ENCODE measurements at regions not wholly inside any gene's neighbourhood (a gene's known extent, or its start where the extent isn't known, plus 50 kb on each side); places are given as distances from the start of the nearest gene placed in this dataset.

GRCh38 chr5:93359296-93359959, 221.6 kb downstream of the NR2F1-AS1 start:
- H3K36me3 Mint-ChIP-seq (ENCODE audit: unreplicated experiment) = no peaks in the 10 kb centered on the region
- no peak for DNase-seq
- no peak overlapping the region for H3K27ac Mint-ChIP-seq (ENCODE audit: unreplicated experiment)
- no peaks in the 10 kb centered on the region for H3K4me1 Mint-ChIP-seq (ENCODE audit: low read depth, unreplicated experiment)
- TF ChIP-seq CTCF (IDR thresholded peaks at IDR 0.05; ENCODE audit: partially characterized antibody, unreplicated experiment) = no peak
- H3K4me3 Mint-ChIP-seq (ENCODE audit: unreplicated experiment) = no peak overlapping the region
- peaks cover 5% of the 10 kb centered on the region for H3K27me3 Mint-ChIP-seq (ENCODE audit: unreplicated experiment)
- H3K9me3 Mint-ChIP-seq (ENCODE audit: unreplicated experiment) = no peaks in the 10 kb centered on the region

- Mint-ChIP-seq H3K36me3 (ENCODE audit: unreplicated experiment) (no peaks in the 10 kb centered on the region), H3K27ac (ENCODE audit: unreplicated experiment) (no peak overlapping the region)
- DNase-seq = no peak
Observed at GRCh38 chr5:93358176-93358575, 222.8 kb downstream of the NR2F1-AS1 start.

GRCh38 chr5:93357686-93358085, 223.3 kb downstream of the NR2F1-AS1 start:
- Mint-ChIP-seq H3K4me1 (ENCODE audit: low read depth, unreplicated experiment) (no peaks in the 10 kb centered on the region), H3K4me3 (ENCODE audit: unreplicated experiment) (no peak overlapping the region), H3K27me3 (ENCODE audit: unreplicated experiment) (peaks cover 2% of the 10 kb centered on the region), H3K27ac (ENCODE audit: unreplicated experiment) (no peak overlapping the region), H3K9me3 (ENCODE audit: unreplicated experiment) (peaks cover 1% of the 10 kb centered on the region), H3K36me3 (ENCODE audit: unreplicated experiment) (no peaks in the 10 kb centered on the region)
- TF ChIP-seq CTCF (IDR thresholded peaks at IDR 0.05; ENCODE audit: partially characterized antibody, unreplicated experiment) = no peak
- no peak for DNase-seq

More at GRCh38 chr5:93358176-93358575, 222.8 kb downstream of the NR2F1-AS1 start:
- Mint-ChIP-seq H3K9me3 (ENCODE audit: unreplicated experiment) (peaks cover 1% of the 10 kb centered on the region), H3K27me3 (ENCODE audit: unreplicated experiment) (peaks cover 2% of the 10 kb centered on the region), H3K4me1 (ENCODE audit: low read depth, unreplicated experiment) (no peaks in the 10 kb centered on the region), H3K4me3 (ENCODE audit: unreplicated experiment) (no peak overlapping the region)
- no peak for TF ChIP-seq CTCF (IDR thresholded peaks at IDR 0.05; ENCODE audit: partially characterized antibody, unreplicated experiment)

GRCh38 chr5:93355691-93356090, 225.3 kb downstream of the NR2F1-AS1 start:
- H3K36me3 Mint-ChIP-seq (ENCODE audit: unreplicated experiment) = no peaks in the 10 kb centered on the region
- TF ChIP-seq CTCF (IDR thresholded peaks at IDR 0.05; ENCODE audit: partially characterized antibody, unreplicated experiment) = no peak
- H3K4me1 Mint-ChIP-seq (ENCODE audit: low read depth, unreplicated experiment) = no peaks in the 10 kb centered on the region
- H3K4me3 Mint-ChIP-seq (ENCODE audit: unreplicated experiment) = no peak overlapping the region
- H3K27ac Mint-ChIP-seq (ENCODE audit: unreplicated experiment) = no peak overlapping the region
- DNase-seq = no peak
- peaks cover 2% of the 10 kb centered on the region for H3K27me3 Mint-ChIP-seq (ENCODE audit: unreplicated experiment)
- peaks cover 1% of the 10 kb centered on the region for H3K9me3 Mint-ChIP-seq (ENCODE audit: unreplicated experiment)

- H3K9me3 Mint-ChIP-seq (ENCODE audit: unreplicated experiment) = peaks cover 1% of the 10 kb centered on the region
- H3K36me3 Mint-ChIP-seq (ENCODE audit: unreplicated experiment) = no peaks in the 10 kb centered on the region
- no peaks in the 10 kb centered on the region for H3K4me1 Mint-ChIP-seq (ENCODE audit: low read depth, unreplicated experiment)
- H3K27ac Mint-ChIP-seq (ENCODE audit: unreplicated experiment) = no peak overlapping the region
- no peaks in the 10 kb centered on the region for H3K27me3 Mint-ChIP-seq (ENCODE audit: unreplicated experiment)
- no peak overlapping the region for H3K4me3 Mint-ChIP-seq (ENCODE audit: unreplicated experiment)
- no peak for DNase-seq
- TF ChIP-seq CTCF (IDR thresholded peaks at IDR 0.05; ENCODE audit: partially characterized antibody, unreplicated experiment) = no peak
Observed at GRCh38 chr5:93352186-93352585, 228.8 kb downstream of the NR2F1-AS1 start.

All from glutamatergic neuron (in vitro differentiated cells).